SU-DHL-6 (cell line): ENCODE measurements at regions not wholly inside any gene's neighbourhood (a gene's known extent, or its start where the extent isn't known, plus 50 kb on each side); places are given as distances from the start of the nearest gene placed in this dataset.

Experiments
- EZH2phosphoT487 ChIP-seq: fragments of 200-600 bp; sonication (generic), shearing (Covaris generic); conservative IDR thresholded peaks from 2 replicates; pipeline ENCODE4 v1.6.1; 2018; ENCODE audit warnings: mild to moderate bottlenecking, antibody characterized with exemption, low read length, moderate library complexity, mixed read lengths
- TF ChIP-seq, protein P1 (sequence below): fragments of 200-600 bp; sonication (generic); IDR thresholded peaks from one replicate; pipeline ENCODE4 v1.5.1; 2017; ENCODE audit warnings: antibody characterized with exemption, mild to moderate bottlenecking, low read length, moderate library complexity; ENCODE audit not compliant: insufficient read depth, poor library complexity, severe bottlenecking

DNA sequence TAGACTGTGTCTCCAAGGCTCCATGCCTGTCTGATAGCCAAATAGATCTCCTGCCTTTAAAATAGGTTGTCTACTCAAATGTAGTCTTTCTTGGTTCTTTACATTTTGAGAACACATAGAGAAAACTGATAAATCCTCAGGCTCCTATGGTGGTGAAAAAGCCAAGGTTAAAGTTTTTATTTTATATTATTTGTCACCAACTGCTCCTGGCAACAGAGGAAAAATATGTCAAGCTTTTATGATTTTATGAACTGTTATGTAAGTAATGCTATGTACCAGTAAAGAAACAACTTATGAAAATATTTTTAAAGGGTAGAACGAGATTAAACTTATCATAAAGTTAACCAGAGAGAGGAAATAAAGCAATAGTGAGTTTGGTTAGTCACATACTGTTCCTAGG lies 222.8 kb downstream of the NR2F1-AS1 start:
- TF ChIP-seq EZH2phosphoT487: no peak
- TF ChIP-seq, protein P1, sequence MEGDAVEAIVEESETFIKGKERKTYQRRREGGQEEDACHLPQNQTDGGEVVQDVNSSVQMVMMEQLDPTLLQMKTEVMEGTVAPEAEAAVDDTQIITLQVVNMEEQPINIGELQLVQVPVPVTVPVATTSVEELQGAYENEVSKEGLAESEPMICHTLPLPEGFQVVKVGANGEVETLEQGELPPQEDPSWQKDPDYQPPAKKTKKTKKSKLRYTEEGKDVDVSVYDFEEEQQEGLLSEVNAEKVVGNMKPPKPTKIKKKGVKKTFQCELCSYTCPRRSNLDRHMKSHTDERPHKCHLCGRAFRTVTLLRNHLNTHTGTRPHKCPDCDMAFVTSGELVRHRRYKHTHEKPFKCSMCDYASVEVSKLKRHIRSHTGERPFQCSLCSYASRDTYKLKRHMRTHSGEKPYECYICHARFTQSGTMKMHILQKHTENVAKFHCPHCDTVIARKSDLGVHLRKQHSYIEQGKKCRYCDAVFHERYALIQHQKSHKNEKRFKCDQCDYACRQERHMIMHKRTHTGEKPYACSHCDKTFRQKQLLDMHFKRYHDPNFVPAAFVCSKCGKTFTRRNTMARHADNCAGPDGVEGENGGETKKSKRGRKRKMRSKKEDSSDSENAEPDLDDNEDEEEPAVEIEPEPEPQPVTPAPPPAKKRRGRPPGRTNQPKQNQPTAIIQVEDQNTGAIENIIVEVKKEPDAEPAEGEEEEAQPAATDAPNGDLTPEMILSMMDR: no peak
